Thyroid gland (tissue), 4 donors: ENCODE measurements at regions not wholly inside any gene's neighbourhood (a gene's known extent, or its start where the extent isn't known, plus 50 kb on each side); places are given as distances from the start of the nearest gene placed in this dataset.

Experiments
- DNase-seq, 2 donors: peaks; one replicate each; pipeline ENCODE4 v3.0.0-alpha.2; 2019
- H3K27ac ChIP-seq, 3 donors: fragments of 200-600 bp; sonication (generic); 1 replicate in 2 of 3; 2 replicates in 1 of 3; pipeline ENCODE4 v1.5.1; 2016 to 2019; ENCODE audit warnings: mild to moderate bottlenecking in 1 of 3, moderate library complexity in 1 of 3
- H3K27me3 ChIP-seq: fragments of 200-600 bp; sonication (generic); one replicate; pipeline ENCODE4 v1.5.1; 2019
- H3K36me3 ChIP-seq, 2 donors: fragments of 200-600 bp; sonication (generic); one replicate each; pipeline ENCODE4 v1.5.1; 2016 to 2019
- H3K4me1 ChIP-seq, 2 donors: fragments of 200-600 bp; sonication (generic); one replicate each; pipeline ENCODE4 v1.5.1; 2017 to 2019
- H3K4me3 ChIP-seq, 3 donors: fragments of 200-600 bp; sonication (generic); replicated peaks in 1 of 3; 1 replicate in 2 of 3; 2 replicates in 1 of 3; pipeline ENCODE4 v1.5.1; 2016; ENCODE audit warnings: mild to moderate bottlenecking in 1 of 3
- H3K9me3 ChIP-seq: fragments of 200-600 bp; sonication (generic); one replicate; pipeline ENCODE4 v1.5.1; 2017
- POLR2A ChIP-seq, 2 donors: fragments of 450-650 bp; IDR thresholded peaks; one replicate each; pipeline ENCODE4 v1.6.1; 2017; ENCODE audit warnings: antibody characterized with exemption in 2 of 2, mild to moderate bottlenecking in 2 of 2, moderate library complexity in 1 of 2
- WGBS, 2 donors: methylation state at CpG; one replicate each; pipeline ENCODE4 v1.1.5; 2017; 5-methylcytosine and 5-hydroxymethylcytosine counted together
- intact Hi-C: fragments of 100-400 bp; cut with DNase I; formaldehyde crosslinking; loops from one replicate; pipeline ENCODE4 v1.15.1; 2023
- TF ChIP-seq, protein P1 (sequence below), 6 experiments: fragments of 200-600 bp in 3 of 6; fragments of 450-650 bp in 3 of 6; sonication (generic) in 3 of 6; IDR thresholded peaks; one replicate each; pipeline ENCODE4 v1.5.1; 2016 to 2019; ENCODE audit warnings: antibody characterized with exemption in 6 of 6, mild to moderate bottlenecking in 2 of 6, inconsistent platforms in 1 of 6, moderate library complexity in 1 of 6

- H3K36me3 ChIP-seq: no peaks in the 10 kb centered on the region
- H3K4me1 ChIP-seq: no peaks in the 10 kb centered on the region
- no peaks in the 10 kb centered on the region for H3K27me3 ChIP-seq
- H3K27ac ChIP-seq: no peak overlapping the region
- no peak for TF ChIP-seq POLR2A (IDR thresholded peaks at IDR 0.05)
- TF ChIP-seq, protein P1, sequence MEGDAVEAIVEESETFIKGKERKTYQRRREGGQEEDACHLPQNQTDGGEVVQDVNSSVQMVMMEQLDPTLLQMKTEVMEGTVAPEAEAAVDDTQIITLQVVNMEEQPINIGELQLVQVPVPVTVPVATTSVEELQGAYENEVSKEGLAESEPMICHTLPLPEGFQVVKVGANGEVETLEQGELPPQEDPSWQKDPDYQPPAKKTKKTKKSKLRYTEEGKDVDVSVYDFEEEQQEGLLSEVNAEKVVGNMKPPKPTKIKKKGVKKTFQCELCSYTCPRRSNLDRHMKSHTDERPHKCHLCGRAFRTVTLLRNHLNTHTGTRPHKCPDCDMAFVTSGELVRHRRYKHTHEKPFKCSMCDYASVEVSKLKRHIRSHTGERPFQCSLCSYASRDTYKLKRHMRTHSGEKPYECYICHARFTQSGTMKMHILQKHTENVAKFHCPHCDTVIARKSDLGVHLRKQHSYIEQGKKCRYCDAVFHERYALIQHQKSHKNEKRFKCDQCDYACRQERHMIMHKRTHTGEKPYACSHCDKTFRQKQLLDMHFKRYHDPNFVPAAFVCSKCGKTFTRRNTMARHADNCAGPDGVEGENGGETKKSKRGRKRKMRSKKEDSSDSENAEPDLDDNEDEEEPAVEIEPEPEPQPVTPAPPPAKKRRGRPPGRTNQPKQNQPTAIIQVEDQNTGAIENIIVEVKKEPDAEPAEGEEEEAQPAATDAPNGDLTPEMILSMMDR (IDR thresholded peaks at IDR 0.05): no peak
- intact Hi-C loops: no loop called here
- WGBS, 2 donors: 88 to 89% methylated on average over 5 of the region's 5 CpGs
- no peak for DNase-seq
- no peaks in the 10 kb centered on the region for H3K9me3 ChIP-seq
- no peak overlapping the region for H3K4me3 ChIP-seq
These were observed 61.6 kb upstream of the SUCLG2 start for GRCh38 chr3:67715971-67716370.

DNA sequence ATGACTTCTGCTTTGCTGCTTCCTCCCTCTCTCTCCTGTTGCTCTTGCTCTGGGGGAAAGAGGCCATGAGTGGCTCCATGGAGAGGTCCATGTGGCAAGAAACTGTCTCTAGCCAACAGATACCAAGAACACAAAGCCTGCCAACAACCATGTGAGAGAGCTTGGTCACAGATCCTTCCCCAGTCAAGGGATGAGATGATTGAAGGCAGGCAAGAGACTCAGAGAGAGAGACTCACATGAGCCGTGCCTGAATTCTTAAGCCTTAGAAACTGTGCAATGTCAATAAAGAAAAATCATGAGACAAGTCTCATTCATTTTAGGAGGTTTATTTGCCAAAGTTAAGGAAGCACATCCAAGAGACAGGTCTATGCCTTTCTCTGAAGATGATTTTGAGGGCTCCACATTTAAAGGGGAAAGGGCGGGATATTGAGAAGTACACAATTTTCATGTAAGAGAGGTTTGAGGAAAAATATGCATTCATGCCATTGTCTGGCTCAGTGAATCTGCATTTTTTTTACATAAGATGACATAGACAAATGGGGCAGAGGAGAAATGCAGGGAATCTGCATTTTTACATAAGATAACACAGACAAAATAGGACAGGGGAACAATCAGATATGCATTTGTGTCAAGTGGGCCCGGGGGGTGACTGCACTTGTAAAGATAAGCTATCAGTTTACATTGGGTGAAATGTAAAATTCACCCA, 59.5 kb upstream of the SUCLG2 start:
- Histone ChIP-seq H3K27me3 (no peaks in the 10 kb centered on the region), H3K27ac (no peak overlapping the region), H3K9me3 (no peaks in the 10 kb centered on the region), H3K4me3 (no peak overlapping the region), H3K36me3 (no peaks in the 10 kb centered on the region), H3K4me1 (no peaks in the 10 kb centered on the region)
- WGBS, 2 donors: 78 to 80% methylated on average over 3 of the region's 3 CpGs
- intact Hi-C loops: no loop called here
- no peak for TF ChIP-seq POLR2A (IDR thresholded peaks at IDR 0.05)
- DNase-seq: no peak

GRCh38 chr3:67712259-67712658, 57.8 kb upstream of the SUCLG2 start:
- no peak for DNase-seq
- no peaks in the 10 kb centered on the region for H3K36me3 ChIP-seq
- intact Hi-C loops: no loop called here
- no peaks in the 10 kb centered on the region for H3K27me3 ChIP-seq
- no peaks in the 10 kb centered on the region for H3K4me1 ChIP-seq
- no peak for TF ChIP-seq POLR2A (IDR thresholded peaks at IDR 0.05)
- TF ChIP-seq, protein P1 (IDR thresholded peaks at IDR 0.05): no peak
- no peaks in the 10 kb centered on the region for H3K9me3 ChIP-seq
- H3K4me3 ChIP-seq: no peak overlapping the region
- no peak overlapping the region for H3K27ac ChIP-seq

GRCh38 chr3:67710396-67710795, 56.0 kb upstream of the SUCLG2 start:
- no peak overlapping the region for H3K4me3 ChIP-seq
- H3K4me1 ChIP-seq: no peaks in the 10 kb centered on the region
- H3K9me3 ChIP-seq: no peaks in the 10 kb centered on the region
- intact Hi-C loops: no loop called here
- no peak for TF ChIP-seq POLR2A (IDR thresholded peaks at IDR 0.05)
- TF ChIP-seq, protein P1 (IDR thresholded peaks at IDR 0.05): no peak
- no peaks in the 10 kb centered on the region for H3K36me3 ChIP-seq
- H3K27ac ChIP-seq: no peak overlapping the region
- DNase-seq: no peak
- no peaks in the 10 kb centered on the region for H3K27me3 ChIP-seq

- Histone ChIP-seq H3K9me3 (no peaks in the 10 kb centered on the region), H3K4me3 (no peak overlapping the region), H3K4me1 (no peaks in the 10 kb centered on the region), H3K36me3 (no peaks in the 10 kb centered on the region), H3K27me3 (no peaks in the 10 kb centered on the region), H3K27ac (no peak overlapping the region)
- 75 to 78% methylated on average over 4 of the region's 4 CpGs for WGBS, 2 donors
- TF ChIP-seq POLR2A (IDR thresholded peaks at IDR 0.05): no peak
- TF ChIP-seq, protein P1 (IDR thresholded peaks at IDR 0.05): no peak
- no peak for DNase-seq
- intact Hi-C loops: no loop called here
These were observed 52.5 kb upstream of the SUCLG2 start for GRCh38 chr3:67706934-67707333.
